ENCODE measurements at regions not wholly inside any gene's neighbourhood (a gene's known extent, or its start where the extent isn't known, plus 50 kb on each side); places are given as distances from the start of the nearest gene placed in this dataset.

DNA sequence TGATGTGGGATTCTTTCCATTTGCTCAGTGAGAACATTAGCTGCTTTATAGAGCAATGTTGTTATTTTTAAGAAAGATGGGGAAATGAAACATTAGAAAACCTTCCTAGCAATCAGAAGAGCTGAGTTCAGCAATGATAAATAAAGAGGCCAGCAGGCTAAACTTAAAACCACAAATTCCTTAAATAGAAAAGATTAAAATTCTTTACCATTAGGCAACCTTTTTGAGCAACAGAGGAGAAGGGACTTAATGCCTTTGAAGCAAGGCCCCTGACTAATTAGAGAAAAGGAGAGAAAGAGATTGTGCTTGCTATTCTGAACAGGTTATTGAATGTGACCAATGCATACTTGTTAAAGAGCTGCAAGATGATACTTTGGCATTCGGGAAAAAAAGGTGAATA, 160.8 kb upstream of the LMO3 start:
- no peak for DNase-seq (ENCODE audit: low read depth in 1 of 2, low spot score in 1 of 2)
- no peak for TF ChIP-seq JUND (IDR thresholded peaks at IDR 0.05; ENCODE audit: low read depth)
- in situ Hi-C loops (cut with HindIII; ENCODE audit: low pct_unique_long_range_greater_than_20kb, low sequenced_read_pairs): no loop called here

DNA sequence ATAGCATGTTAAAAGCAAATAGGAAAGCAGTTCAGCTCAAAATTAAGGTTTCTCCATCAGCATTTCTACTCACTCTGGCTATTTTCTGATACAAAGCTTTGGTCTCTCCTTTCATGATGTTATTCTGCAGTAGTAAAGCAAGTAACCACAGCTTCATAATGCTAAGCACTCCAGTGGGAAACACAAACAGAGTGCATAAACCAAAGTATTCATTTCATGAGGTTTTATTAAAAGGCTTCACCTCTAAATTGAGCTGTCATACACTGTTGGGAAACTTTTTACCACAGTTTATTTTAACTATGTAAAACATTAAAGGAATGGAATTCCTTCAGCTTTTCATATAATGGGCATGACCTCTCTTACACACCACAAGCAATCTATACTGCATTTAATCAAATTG, 157.9 kb upstream of the LMO3 start:
- in situ Hi-C loops (cut with HindIII; ENCODE audit: low pct_unique_long_range_greater_than_20kb, low sequenced_read_pairs): no loop called here
- TF ChIP-seq JUND (IDR thresholded peaks at IDR 0.05; ENCODE audit: low read depth): no peak
- DNase-seq (ENCODE audit: low read depth in 1 of 2, low spot score in 1 of 2): no peak

DNA sequence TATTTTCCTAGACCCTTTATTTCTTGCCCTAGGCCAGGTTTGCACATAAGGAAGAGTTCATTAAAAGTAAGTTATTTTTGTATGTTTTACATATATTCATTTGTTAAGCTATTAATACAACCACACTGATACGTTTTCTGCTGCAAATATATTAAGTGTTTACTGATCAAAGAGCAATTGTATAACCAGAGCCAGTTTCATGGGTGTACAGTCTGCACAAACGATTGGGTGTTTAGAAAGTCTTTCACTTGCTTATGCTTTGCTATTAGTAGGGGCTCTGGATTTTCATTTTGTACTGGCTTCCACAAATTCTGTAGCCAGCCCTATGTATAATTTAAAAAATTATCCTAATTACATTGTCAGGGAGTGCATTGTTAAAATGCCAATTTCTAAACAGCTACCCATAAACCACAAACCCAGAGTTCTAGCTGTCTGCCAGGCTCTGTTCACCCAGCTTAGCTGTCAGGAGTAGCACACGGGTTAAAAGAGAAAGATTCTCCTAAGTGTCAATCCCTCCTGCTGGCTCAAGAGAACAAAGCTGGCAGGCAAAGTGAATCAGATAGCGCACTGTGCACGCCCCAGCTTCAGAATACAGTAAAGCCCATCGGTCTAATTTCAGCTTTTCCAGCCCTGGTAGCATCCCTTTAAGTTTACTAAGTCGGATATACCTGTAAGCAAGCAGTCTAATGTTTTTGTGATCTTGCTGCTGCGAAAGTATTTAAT, 151.0 kb upstream of the LMO3 start:
- peak in 1 of 2 experiments; percentile 5 for DNase-seq (ENCODE audit: low read depth in 1 of 2, low spot score in 1 of 2)
- in situ Hi-C loops (cut with HindIII; ENCODE audit: low pct_unique_long_range_greater_than_20kb, low sequenced_read_pairs): no loop called here
- no peak for TF ChIP-seq JUND (IDR thresholded peaks at IDR 0.05; ENCODE audit: low read depth)

DNA sequence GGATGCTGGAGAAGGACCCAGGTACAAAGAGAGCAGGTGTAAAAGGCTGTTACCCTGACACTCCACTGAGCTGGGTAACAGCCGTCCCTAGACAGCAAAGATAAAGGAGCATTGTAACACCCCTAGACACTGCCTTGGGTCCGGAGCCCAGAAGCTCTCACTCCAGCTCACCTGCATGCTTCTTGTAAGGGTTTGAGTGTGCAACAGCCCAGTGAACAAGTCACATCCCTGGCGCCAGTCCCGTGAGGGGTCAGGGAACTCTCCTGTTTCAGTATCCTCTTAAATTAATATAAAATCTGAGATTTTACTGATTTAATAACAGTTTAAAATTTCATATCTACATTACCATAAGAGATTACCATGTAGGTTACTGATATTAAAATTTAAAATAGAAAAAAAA, 124.8 kb upstream of the LMO3 start:
- in situ Hi-C loops (cut with HindIII; ENCODE audit: low pct_unique_long_range_greater_than_20kb, low sequenced_read_pairs): no loop called here
- TF ChIP-seq JUND (IDR thresholded peaks at IDR 0.05; ENCODE audit: low read depth): no peak
- no peak for DNase-seq (ENCODE audit: low read depth in 1 of 2, low spot score in 1 of 2)

DNA sequence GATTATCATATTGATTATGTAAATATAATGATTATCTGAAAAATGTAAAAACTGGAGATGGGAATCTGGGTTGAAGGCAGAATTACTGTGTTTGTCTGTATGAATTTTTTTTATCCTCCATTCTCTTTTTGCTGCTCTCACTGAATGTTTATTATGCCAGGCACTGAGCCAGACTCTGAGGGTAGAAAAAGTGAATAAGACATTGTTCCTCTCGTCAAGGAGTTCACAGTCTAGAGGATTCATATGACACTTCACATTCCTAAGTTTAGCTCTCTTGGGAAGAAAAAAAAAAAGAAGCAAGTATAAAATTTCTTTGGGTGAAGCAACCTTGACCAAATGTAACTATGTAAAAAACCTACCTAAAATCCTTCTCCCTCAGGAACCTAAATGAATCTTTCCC, 120.9 kb upstream of the LMO3 start:
- TF ChIP-seq JUND (IDR thresholded peaks at IDR 0.05; ENCODE audit: low read depth): no peak

DNA sequence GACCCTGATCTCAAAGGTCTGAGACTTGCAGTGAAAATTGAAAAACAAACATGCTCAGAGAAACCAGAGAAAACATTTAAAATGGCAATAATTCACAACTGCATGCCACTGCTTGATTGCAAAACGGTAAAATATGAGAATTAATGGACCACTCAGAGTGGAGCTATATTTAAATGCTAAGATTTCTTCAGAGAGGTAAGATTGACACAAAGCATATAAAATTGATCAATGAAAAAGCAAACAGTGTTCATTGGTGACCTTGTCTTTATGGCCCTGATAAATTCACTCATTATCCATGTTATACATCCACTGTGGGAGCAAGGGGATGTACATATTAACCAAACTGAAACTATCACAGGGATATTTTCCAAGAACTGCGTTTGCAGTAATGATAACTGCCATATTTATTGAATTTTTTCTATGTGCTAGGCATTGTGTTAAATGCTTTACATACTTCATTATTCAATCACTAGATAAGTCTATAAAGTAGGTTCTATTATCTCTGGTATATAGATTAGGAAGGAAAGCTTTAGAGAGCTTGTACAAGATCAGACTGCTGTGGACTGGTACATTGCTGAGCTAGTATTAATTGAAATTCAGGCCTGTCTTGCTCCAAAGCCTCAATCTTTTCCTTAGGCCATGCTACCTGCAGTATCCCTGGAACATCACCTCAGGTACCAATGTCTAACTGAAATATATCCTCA, 113.9 kb upstream of the LMO3 start:
- no peak for TF ChIP-seq JUND (IDR thresholded peaks at IDR 0.05; ENCODE audit: low read depth)
- no peak for DNase-seq (ENCODE audit: low read depth in 1 of 2, low spot score in 1 of 2)
- in situ Hi-C loops (cut with HindIII; ENCODE audit: low pct_unique_long_range_greater_than_20kb, low sequenced_read_pairs): no loop called here

More for the DNA sequence above, 120.9 kb upstream of the LMO3 start:
- in situ Hi-C loops (cut with HindIII; ENCODE audit: low pct_unique_long_range_greater_than_20kb, low sequenced_read_pairs): no loop called here
- DNase-seq (ENCODE audit: low read depth in 1 of 2, low spot score in 1 of 2): no peak

DNA sequence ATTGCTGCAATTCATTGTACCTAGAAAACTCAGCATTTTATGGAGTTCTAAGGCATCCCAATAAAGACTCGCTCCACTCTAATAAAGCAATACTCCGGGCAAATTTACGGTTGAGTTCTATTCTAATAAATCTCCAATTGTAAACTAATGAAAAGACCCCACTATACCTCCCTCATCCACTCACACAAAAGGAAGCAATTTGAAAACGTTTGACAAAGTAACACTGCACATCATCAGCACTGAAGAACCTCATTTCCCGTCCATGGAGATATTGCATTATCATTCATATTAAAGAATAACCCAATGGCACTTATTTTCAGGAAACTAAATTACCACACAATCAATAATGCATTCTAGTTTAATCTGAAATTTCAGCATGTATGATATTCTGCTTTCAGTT, 111.0 kb upstream of the LMO3 start:
- in situ Hi-C loops (cut with HindIII; ENCODE audit: low pct_unique_long_range_greater_than_20kb, low sequenced_read_pairs): no loop called here
- DNase-seq (ENCODE audit: low read depth in 1 of 2, low spot score in 1 of 2): no peak
- TF ChIP-seq JUND (IDR thresholded peaks at IDR 0.05; ENCODE audit: low read depth): no peak

DNA sequence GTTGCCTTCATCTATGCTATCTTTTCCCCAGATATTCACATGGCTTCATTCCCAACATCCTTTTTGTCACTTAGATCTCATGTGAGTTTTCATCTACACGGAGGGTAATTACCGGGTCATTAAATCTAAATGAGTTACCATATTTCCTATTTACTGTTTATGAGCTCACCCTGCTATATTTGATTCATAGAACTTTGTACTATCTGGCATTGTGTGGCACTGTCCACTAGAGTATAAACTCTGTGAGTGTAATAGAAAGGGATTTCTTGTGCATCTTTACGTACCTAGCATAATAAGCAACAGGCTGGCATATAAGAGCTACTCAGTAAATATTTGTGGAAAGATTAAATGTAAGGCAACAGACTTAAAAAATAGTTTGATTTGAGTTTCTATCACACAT, 86.1 kb upstream of the LMO3 start:
- TF ChIP-seq JUND (IDR thresholded peaks at IDR 0.05; ENCODE audit: low read depth): no peak
- DNase-seq (ENCODE audit: low read depth in 1 of 2, low spot score in 1 of 2): no peak
- in situ Hi-C loops (cut with HindIII; ENCODE audit: low pct_unique_long_range_greater_than_20kb, low sequenced_read_pairs): no loop called here

DNA sequence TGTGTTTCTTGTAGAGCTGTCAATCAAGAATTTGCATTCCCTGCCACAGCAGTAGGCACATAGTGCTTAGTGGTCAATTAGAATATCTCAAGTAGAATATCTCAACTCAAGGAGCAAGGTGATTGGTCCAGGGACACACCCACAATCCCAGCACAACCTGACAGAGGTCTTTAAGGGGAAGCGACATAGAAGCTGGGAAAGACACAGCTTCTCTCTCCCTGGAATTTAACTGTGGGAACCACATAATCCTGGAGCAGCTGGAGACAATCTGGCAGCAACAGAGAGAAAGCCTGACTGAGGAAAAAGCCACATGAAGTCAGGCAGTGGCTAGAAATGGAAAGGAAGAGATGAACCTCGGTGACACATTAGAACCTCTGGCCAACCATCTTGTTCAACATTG, 85.7 kb upstream of the LMO3 start:
- no peak for TF ChIP-seq JUND (IDR thresholded peaks at IDR 0.05; ENCODE audit: low read depth)
- no peak for DNase-seq (ENCODE audit: low read depth in 1 of 2, low spot score in 1 of 2)
- in situ Hi-C loops (cut with HindIII; ENCODE audit: low pct_unique_long_range_greater_than_20kb, low sequenced_read_pairs): no loop called here

DNA sequence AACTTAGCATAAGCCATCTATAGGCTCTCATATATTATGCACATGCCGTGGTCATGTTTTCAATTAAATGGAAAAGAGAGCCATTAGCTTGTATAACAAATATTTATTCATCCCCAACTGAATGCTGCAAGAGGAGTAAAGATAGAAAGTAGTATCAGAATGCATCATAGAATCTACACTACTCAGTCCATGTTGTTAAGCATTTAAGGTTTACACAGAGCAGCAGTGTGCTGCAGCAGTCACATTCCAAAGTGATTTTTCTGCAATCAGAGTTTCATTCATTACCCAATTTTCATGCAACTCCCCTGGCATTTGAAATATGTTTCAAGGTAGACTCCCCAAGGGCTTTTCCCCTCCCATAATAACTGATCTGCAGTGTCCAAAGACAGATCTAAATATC, 82.2 kb upstream of the LMO3 start:
- in situ Hi-C loops (cut with HindIII; ENCODE audit: low pct_unique_long_range_greater_than_20kb, low sequenced_read_pairs): no loop called here
- no peak for DNase-seq (ENCODE audit: low read depth in 1 of 2, low spot score in 1 of 2)
- TF ChIP-seq JUND (IDR thresholded peaks at IDR 0.05; ENCODE audit: low read depth): no peak

DNA sequence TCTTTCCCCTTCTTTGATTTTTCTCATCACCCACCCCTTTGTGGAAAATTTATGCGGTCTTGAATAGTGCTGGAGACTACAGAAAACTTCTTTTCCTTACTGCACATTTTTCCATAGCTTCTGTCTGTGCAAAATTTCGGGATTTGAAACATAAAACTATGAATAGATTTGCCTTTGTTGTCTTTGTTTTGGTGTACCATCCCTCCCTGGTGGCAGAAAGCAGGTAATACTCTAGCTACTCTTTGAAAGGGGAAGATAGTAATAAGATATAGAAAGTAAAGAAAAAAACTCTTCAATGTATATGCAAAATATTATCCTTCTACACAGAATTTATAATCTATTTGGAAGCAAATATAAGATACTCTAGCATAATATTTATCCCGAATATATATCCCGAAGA, 79.1 kb upstream of the LMO3 start:
- no peak for TF ChIP-seq JUND (IDR thresholded peaks at IDR 0.05; ENCODE audit: low read depth)
- DNase-seq (ENCODE audit: low read depth in 1 of 2, low spot score in 1 of 2): peak in 1 of 2 experiments; percentile 36
- in situ Hi-C loops (cut with HindIII; ENCODE audit: low pct_unique_long_range_greater_than_20kb, low sequenced_read_pairs): no loop called here

DNA sequence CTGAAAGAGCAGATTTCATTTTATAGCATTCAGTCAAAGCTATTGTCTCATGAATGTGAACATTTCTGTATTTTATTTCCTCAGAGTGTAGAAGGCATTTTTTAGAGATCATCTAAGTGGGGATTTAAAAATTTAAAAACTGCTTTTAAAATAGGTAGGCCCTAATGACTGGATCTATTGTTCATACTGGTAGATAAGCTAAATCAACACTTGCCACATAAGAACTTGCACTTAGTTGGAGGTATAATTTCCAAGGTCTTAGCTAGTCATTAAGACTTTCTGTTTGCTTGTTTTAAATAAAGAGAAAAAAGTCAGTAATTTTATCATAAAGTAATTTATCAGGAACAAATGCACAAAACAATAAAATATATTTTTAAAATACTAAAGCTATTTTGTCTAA, 75.2 kb upstream of the LMO3 start:
- in situ Hi-C loops (cut with HindIII; ENCODE audit: low pct_unique_long_range_greater_than_20kb, low sequenced_read_pairs): no loop called here
- DNase-seq (ENCODE audit: low read depth in 1 of 2, low spot score in 1 of 2): no peak
- TF ChIP-seq JUND (IDR thresholded peaks at IDR 0.05; ENCODE audit: low read depth): no peak

DNA sequence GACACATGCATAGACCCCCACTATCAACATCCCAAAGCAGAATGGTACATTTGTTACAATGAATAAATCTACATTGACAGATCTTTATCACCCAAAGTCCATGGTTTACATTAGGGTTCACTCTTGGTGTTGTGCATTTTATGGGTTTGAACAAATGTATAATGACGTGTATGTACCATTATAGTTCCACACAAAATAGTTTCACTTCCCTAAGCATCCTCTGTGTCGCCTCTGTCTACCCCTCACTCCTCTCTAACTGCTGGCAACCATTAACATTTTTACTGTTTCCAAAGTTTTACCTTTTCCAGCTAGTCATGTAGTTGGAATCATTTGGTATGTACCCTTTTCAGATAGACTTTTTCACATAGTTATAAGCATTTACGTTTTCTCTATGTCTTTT, 69.5 kb upstream of the LMO3 start:
- TF ChIP-seq JUND (IDR thresholded peaks at IDR 0.05; ENCODE audit: low read depth): no peak
- DNase-seq (ENCODE audit: low read depth in 1 of 2, low spot score in 1 of 2): no peak
- in situ Hi-C loops (cut with HindIII; ENCODE audit: low pct_unique_long_range_greater_than_20kb, low sequenced_read_pairs): no loop called here

DNA sequence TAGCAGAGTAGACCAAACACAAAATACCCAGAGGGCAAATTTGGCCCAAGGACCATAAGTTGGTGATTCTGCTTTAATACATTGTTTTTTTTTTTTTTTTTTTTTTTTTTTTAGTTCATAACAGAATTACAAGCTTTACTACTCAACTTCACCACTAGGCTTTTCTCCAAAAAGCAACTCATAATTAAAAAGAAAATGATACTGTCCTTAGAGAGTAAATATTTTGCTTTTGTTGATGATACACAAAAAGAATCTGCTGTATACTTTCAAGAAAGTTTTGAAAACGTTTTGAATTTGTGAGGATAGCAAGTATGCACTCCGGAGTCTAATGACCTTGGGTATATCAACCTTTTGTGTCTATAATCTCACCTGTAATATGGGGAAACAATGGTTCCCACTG, 68.9 kb upstream of the LMO3 start:
- no peak for DNase-seq (ENCODE audit: low read depth in 1 of 2, low spot score in 1 of 2)
- no peak for TF ChIP-seq JUND (IDR thresholded peaks at IDR 0.05; ENCODE audit: low read depth)
- in situ Hi-C loops (cut with HindIII; ENCODE audit: low pct_unique_long_range_greater_than_20kb, low sequenced_read_pairs): no loop called here

Measured in T47D (cell line).